Esophagus muscularis mucosa (tissue), 4 donors: ENCODE measurements at regions not wholly inside any gene's neighbourhood (a gene's known extent, or its start where the extent isn't known, plus 50 kb on each side); places are given as distances from the start of the nearest gene placed in this dataset.

ENCODE experiments used
- DNase-seq: peaks from one replicate; pipeline ENCODE4 v3.0.0-alpha.2; 2017; ENCODE audit errors: extremely low spot score
- H3K27ac ChIP-seq, 4 donors: fragments of 200-600 bp; sonication (generic); replicated peaks in 1 of 4; 1 replicate in 3 of 4; 2 replicates in 1 of 4; pipeline ENCODE4 v1.5.1; 2016 to 2019; ENCODE audit warnings: mild to moderate bottlenecking in 1 of 4
- H3K27me3 ChIP-seq, 4 donors: fragments of 200-600 bp; sonication (generic); one replicate each; pipeline versions ENCODE4 v1.5.1 to v1.6.0; 2016 to 2019
- H3K36me3 ChIP-seq, 4 donors: fragments of 200-600 bp; sonication (generic); one replicate each; pipeline ENCODE4 v1.5.1; 2016 to 2019
- H3K4me1 ChIP-seq, 4 donors: fragments of 200-600 bp; sonication (generic); one replicate each; pipeline ENCODE4 v1.5.1; 2016 to 2019
- H3K4me3 ChIP-seq, 4 donors: fragments of 200-600 bp; sonication (generic); 1 replicate in 2 of 4; 2 replicates in 2 of 4; pipeline ENCODE4 v1.5.1; 2016 to 2019; ENCODE audit warnings: mild to moderate bottlenecking in 4 of 4, moderate library complexity in 1 of 4
- H3K9me3 ChIP-seq, 4 donors: fragments of 200-600 bp; sonication (generic); 1 replicate in 3 of 4; 2 replicates in 1 of 4; pipeline ENCODE4 v1.5.1; 2016 to 2019
- CTCF ChIP-seq, 3 experiments: fragments of 200-600 bp in 2 of 3; fragments of 450-650 bp in 1 of 3; sonication (generic) in 2 of 3; IDR thresholded peaks; one replicate each; pipeline ENCODE4 v1.5.1; 2017 to 2019; ENCODE audit warnings: antibody characterized with exemption in 3 of 3, mild to moderate bottlenecking in 2 of 3, moderate library complexity in 1 of 3
- EP300 ChIP-seq: sonication (generic); formaldehyde crosslinking; IDR thresholded peaks from one replicate; pipeline ENCODE4 v1.6.1; 2017; ENCODE audit warnings: antibody characterized with exemption
- POLR2A ChIP-seq: fragments of 450-650 bp; IDR thresholded peaks from one replicate; pipeline ENCODE4 v1.6.1; 2017; ENCODE audit warnings: antibody characterized with exemption, moderate library complexity, mild to moderate bottlenecking, low read depth
- POLR2AphosphoS5 ChIP-seq, 2 donors: sonication (generic); formaldehyde crosslinking; IDR thresholded peaks; one replicate each; pipeline ENCODE4 v1.6.1; 2017; ENCODE audit warnings: antibody characterized with exemption in 2 of 2
- WGBS: methylation state at CpG from one replicate; pipeline ENCODE4 v1.1.5; 2018; 5-methylcytosine and 5-hydroxymethylcytosine counted together
- intact Hi-C: fragments of 100-400 bp; cut with DNase I; formaldehyde crosslinking; loops from one replicate; pipeline ENCODE4 v1.15.1; 2023

GRCh38 chr6:11462742-11463397, 74.7 kb upstream of the TMEM170B start:
- WGBS: 83% methylated on average over 11 of the region's 11 CpGs
- TF ChIP-seq CTCF (IDR thresholded peaks at IDR 0.05): no peak
- no peak for TF ChIP-seq EP300
- no peak for TF ChIP-seq POLR2AphosphoS5 (IDR thresholded peaks at IDR 0.05)
- no peak for TF ChIP-seq POLR2A

GRCh38 chr6:11460837-11461661, 76.5 kb upstream of the TMEM170B start:
- TF ChIP-seq EP300 (no peak), POLR2A (no peak), CTCF (IDR thresholded peaks at IDR 0.05) (no peak), POLR2AphosphoS5 (IDR thresholded peaks at IDR 0.05) (no peak)

More at GRCh38 chr6:11462742-11463397, 74.7 kb upstream of the TMEM170B start:
- no peaks in the 10 kb centered on the region for H3K9me3 ChIP-seq
- DNase-seq: no peak
- no peaks in the 10 kb centered on the region for H3K36me3 ChIP-seq
- peaks cover 0 to 4% (median 0%) of the 10 kb centered on the region in 4 donors for H3K4me1 ChIP-seq
- H3K27ac ChIP-seq: no peak overlapping the region
- H3K4me3 ChIP-seq: no peak overlapping the region
- intact Hi-C loops: no loop called here
- H3K27me3 ChIP-seq: no peaks in the 10 kb centered on the region

GRCh38 chr6:11460001-11460668, 77.4 kb upstream of the TMEM170B start:
- intact Hi-C loops: no loop called here
- Histone ChIP-seq H3K36me3 (no peaks in the 10 kb centered on the region), H3K9me3 (no peaks in the 10 kb centered on the region), H3K27me3 (no peaks in the 10 kb centered on the region), H3K27ac (no peak overlapping the region), H3K4me3 (no peak overlapping the region), H3K4me1 (peaks cover 0 to 4% (median 0%) of the 10 kb centered on the region in 4 donors)
- 86% methylated on average over 4 of the region's 4 CpGs for WGBS
- TF ChIP-seq EP300: no peak
- no peak for TF ChIP-seq POLR2A
- TF ChIP-seq POLR2AphosphoS5 (IDR thresholded peaks at IDR 0.05): no peak
- no peak for TF ChIP-seq CTCF (IDR thresholded peaks at IDR 0.05)
- no peak for DNase-seq

More at GRCh38 chr6:11460837-11461661, 76.5 kb upstream of the TMEM170B start:
- Histone ChIP-seq H3K4me1 (peaks cover 0 to 4% (median 0%) of the 10 kb centered on the region in 4 donors), H3K27me3 (no peaks in the 10 kb centered on the region), H3K36me3 (no peaks in the 10 kb centered on the region), H3K4me3 (no peak overlapping the region), H3K27ac (no peak overlapping the region), H3K9me3 (no peaks in the 10 kb centered on the region)
- WGBS: 79% methylated on average over 7 of the region's 7 CpGs
- intact Hi-C loops: no loop called here
- DNase-seq: no peak

- intact Hi-C loops: no loop called here
- no peaks in the 10 kb centered on the region for H3K36me3 ChIP-seq
- TF ChIP-seq CTCF (IDR thresholded peaks at IDR 0.05) (no peak), POLR2AphosphoS5 (IDR thresholded peaks at IDR 0.05) (no peak), EP300 (no peak), POLR2A (no peak)
- H3K9me3 ChIP-seq: no peaks in the 10 kb centered on the region
- no peaks in the 10 kb centered on the region for H3K27me3 ChIP-seq
- H3K4me3 ChIP-seq: no peak overlapping the region
- H3K27ac ChIP-seq: no peak overlapping the region
- H3K4me1 ChIP-seq: peaks cover 0 to 4% (median 0%) of the 10 kb centered on the region in 4 donors
- whole genome bisulfite sequencing: 95% methylated on average over 2 of the region's 2 CpGs
- DNase-seq: no peak
Measured at GRCh38 chr6:11459079-11459610, 78.4 kb upstream of the TMEM170B start.
